HepG2 (cell line): ENCODE measurements at regions not wholly inside any gene's neighbourhood (a gene's known extent, or its start where the extent isn't known, plus 50 kb on each side); places are given as distances from the start of the nearest gene placed in this dataset.

ENCODE experiments used
- FOXK1 ChIP-seq: sonication (generic); formaldehyde crosslinking; IDR thresholded peaks from 2 replicates; pipeline ENCODE4 v1.4.0; 2020; ENCODE audit warnings: low read depth, missing genetic modification reagents, borderline replicate concordance
- ZBTB3 ChIP-seq: sonication (generic); formaldehyde crosslinking; IDR thresholded peaks from 2 replicates; pipeline ENCODE4 v1.4.0; 2020; ENCODE audit warnings: low read depth, mild to moderate bottlenecking, moderate library complexity, missing genetic modification reagents, borderline replicate concordance
- ZNF17 ChIP-seq: sonication (generic); formaldehyde crosslinking; IDR thresholded peaks from 2 replicates; pipeline ENCODE4 v1.5.0; 2020; ENCODE audit warnings: mild to moderate bottlenecking, missing genetic modification reagents
- ZNF207 ChIP-seq: fragments of 450-650 bp; IDR thresholded peaks from 2 replicates; pipeline ENCODE4 v1.6.1; 2016; ENCODE audit warnings: antibody characterized with exemption, borderline replicate concordance
- ZNF33B ChIP-seq: sonication (generic); formaldehyde crosslinking; IDR thresholded peaks from 2 replicates; pipeline ENCODE4 v1.5.1; 2020; ENCODE audit warnings: mild to moderate bottlenecking, missing genetic modification reagents
- ZNF362 ChIP-seq: sonication (generic); formaldehyde crosslinking; IDR thresholded peaks from 2 replicates; pipeline ENCODE4 v1.4.0; 2020; ENCODE audit warnings: missing genetic modification reagents, mild to moderate bottlenecking, borderline replicate concordance
- ZNF687 ChIP-seq: sonication (generic); formaldehyde crosslinking; IDR thresholded peaks from 2 replicates; pipeline ENCODE4 v1.5.1; 2020; ENCODE audit warnings: mild to moderate bottlenecking, missing genetic modification reagents, moderate library complexity
- ZNF781 ChIP-seq: sonication (generic); formaldehyde crosslinking; IDR thresholded peaks from 2 replicates; pipeline ENCODE4 v1.5.1; 2020; ENCODE audit warnings: borderline replicate concordance, mild to moderate bottlenecking, missing genetic modification reagents; ENCODE audit errors: not compliant biosample characterization
- TF ChIP-seq, protein P1 (sequence below): sonication (generic); formaldehyde crosslinking; IDR thresholded peaks from 2 replicates; pipeline ENCODE4 v1.4.0; 2020; ENCODE audit warnings: mild to moderate bottlenecking, missing genetic modification reagents
- TF ChIP-seq, protein P2 (sequence below): sonication (generic); formaldehyde crosslinking; IDR thresholded peaks from 2 replicates; pipeline ENCODE4 v1.5.0; 2020; ENCODE audit warnings: missing genetic modification reagents, mild to moderate bottlenecking, borderline replicate concordance
- TF ChIP-seq, protein P3 (sequence below), 2 experiments: sonication (generic) in 1 of 2; formaldehyde crosslinking in 1 of 2; IDR thresholded peaks; 2 replicates each; pipeline versions ENCODE4 v1.6.1 to v1.9.0; 2014 to 2022; ENCODE audit warnings: antibody characterized with exemption in 1 of 2, borderline replicate concordance in 1 of 2, inconsistent platforms in 1 of 2, low read depth in 1 of 2, missing genetic modification reagents in 1 of 2

DNA sequence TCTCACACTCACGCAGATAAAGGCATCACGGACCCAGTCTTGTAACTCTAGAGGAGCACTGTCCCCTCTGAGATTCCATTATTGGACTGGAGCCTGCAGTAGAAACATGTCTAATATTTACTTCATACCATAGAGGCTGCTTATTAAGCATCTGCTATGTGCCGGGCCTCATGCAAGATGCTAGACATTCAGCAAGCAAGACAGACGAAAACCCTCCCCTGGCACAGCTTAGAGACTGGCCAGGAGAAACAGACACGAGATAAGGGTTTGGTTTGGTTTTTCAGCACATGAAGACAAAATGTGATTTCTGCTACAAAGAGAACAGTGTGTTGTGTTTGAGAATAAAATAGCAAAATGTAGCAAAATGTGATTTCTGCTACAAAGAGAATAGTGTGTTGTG lies 719.2 kb downstream of the MED13L start (continued):
- TF ChIP-seq, protein P1, sequence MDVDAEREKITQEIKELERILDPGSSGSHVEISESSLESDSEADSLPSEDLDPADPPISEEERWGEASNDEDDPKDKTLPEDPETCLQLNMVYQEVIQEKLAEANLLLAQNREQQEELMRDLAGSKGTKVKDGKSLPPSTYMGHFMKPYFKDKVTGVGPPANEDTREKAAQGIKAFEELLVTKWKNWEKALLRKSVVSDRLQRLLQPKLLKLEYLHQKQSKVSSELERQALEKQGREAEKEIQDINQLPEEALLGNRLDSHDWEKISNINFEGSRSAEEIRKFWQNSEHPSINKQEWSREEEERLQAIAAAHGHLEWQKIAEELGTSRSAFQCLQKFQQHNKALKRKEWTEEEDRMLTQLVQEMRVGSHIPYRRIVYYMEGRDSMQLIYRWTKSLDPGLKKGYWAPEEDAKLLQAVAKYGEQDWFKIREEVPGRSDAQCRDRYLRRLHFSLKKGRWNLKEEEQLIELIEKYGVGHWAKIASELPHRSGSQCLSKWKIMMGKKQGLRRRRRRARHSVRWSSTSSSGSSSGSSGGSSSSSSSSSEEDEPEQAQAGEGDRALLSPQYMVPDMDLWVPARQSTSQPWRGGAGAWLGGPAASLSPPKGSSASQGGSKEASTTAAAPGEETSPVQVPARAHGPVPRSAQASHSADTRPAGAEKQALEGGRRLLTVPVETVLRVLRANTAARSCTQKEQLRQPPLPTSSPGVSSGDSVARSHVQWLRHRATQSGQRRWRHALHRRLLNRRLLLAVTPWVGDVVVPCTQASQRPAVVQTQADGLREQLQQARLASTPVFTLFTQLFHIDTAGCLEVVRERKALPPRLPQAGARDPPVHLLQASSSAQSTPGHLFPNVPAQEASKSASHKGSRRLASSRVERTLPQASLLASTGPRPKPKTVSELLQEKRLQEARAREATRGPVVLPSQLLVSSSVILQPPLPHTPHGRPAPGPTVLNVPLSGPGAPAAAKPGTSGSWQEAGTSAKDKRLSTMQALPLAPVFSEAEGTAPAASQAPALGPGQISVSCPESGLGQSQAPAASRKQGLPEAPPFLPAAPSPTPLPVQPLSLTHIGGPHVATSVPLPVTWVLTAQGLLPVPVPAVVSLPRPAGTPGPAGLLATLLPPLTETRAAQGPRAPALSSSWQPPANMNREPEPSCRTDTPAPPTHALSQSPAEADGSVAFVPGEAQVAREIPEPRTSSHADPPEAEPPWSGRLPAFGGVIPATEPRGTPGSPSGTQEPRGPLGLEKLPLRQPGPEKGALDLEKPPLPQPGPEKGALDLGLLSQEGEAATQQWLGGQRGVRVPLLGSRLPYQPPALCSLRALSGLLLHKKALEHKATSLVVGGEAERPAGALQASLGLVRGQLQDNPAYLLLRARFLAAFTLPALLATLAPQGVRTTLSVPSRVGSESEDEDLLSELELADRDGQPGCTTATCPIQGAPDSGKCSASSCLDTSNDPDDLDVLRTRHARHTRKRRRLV (CRISPR knock-in tag), result no peak
- no peak for TF ChIP-seq ZNF362 (CRISPR knock-in tag)
- TF ChIP-seq ZNF33B, result no peak
- TF ChIP-seq FOXK1 (CRISPR knock-in tag), result no peak
- TF ChIP-seq, protein P2, sequence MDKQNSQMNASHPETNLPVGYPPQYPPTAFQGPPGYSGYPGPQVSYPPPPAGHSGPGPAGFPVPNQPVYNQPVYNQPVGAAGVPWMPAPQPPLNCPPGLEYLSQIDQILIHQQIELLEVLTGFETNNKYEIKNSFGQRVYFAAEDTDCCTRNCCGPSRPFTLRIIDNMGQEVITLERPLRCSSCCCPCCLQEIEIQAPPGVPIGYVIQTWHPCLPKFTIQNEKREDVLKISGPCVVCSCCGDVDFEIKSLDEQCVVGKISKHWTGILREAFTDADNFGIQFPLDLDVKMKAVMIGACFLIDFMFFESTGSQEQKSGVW (CRISPR knock-in tag), result no peak
- no peak for TF ChIP-seq ZNF781 (CRISPR knock-in tag)
- TF ChIP-seq, protein P3, sequence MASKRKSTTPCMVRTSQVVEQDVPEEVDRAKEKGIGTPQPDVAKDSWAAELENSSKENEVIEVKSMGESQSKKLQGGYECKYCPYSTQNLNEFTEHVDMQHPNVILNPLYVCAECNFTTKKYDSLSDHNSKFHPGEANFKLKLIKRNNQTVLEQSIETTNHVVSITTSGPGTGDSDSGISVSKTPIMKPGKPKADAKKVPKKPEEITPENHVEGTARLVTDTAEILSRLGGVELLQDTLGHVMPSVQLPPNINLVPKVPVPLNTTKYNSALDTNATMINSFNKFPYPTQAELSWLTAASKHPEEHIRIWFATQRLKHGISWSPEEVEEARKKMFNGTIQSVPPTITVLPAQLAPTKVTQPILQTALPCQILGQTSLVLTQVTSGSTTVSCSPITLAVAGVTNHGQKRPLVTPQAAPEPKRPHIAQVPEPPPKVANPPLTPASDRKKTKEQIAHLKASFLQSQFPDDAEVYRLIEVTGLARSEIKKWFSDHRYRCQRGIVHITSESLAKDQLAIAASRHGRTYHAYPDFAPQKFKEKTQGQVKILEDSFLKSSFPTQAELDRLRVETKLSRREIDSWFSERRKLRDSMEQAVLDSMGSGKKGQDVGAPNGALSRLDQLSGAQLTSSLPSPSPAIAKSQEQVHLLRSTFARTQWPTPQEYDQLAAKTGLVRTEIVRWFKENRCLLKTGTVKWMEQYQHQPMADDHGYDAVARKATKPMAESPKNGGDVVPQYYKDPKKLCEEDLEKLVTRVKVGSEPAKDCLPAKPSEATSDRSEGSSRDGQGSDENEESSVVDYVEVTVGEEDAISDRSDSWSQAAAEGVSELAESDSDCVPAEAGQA (IDR thresholded peaks at IDR 0.05; ENCODE audit: low read depth), result no peak
- TF ChIP-seq, protein P3 (CRISPR knock-in tag; IDR thresholded peaks at IDR 0.05; ENCODE audit: borderline replicate concordance), result no peak
- no peak for TF ChIP-seq ZNF17
- TF ChIP-seq ZNF687, result no peak
- no peak for TF ChIP-seq ZBTB3 (CRISPR knock-in tag)
- TF ChIP-seq ZNF207, result no peak
